NOMO-1 treated with dmso at 0.1 percent for 144 hours (cell line): ENCODE measurements at regions not wholly inside any gene's neighbourhood (a gene's known extent, or its start where the extent isn't known, plus 50 kb on each side); places are given as distances from the start of the nearest gene placed in this dataset.
"Not testable (repeated sequence)": the region's sequence is repeated elsewhere in the genome, so short reads cannot be mapped to it uniquely, and the experiment has no call there.

Experiments used
- DNase-seq: peaks from one replicate; lab custom pipeline; 2025; ENCODE audit not compliant: unreplicated experiment; lab: John Stamatoyannopoulos, UW

DNA sequence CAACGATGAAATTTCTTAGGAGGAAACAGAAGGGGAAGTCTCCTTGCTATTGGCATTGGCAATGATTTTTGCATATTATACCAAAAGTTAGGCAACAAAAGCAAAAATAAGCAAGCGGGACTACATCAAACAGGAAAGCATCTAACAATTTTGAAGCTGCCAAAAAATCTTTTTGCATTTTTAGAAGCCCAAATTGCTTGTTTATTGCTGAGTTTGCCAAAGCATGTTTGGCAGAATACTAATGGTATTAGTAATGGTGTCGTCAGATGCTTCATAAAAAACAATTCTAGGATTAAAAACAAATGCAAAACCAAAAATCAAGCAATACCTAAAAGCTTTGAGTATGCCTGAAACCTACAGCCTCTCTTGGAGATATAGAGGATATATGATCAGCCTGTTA, 80.0 kb downstream of the GALR1 start:
- no peak for DNase-seq

DNA sequence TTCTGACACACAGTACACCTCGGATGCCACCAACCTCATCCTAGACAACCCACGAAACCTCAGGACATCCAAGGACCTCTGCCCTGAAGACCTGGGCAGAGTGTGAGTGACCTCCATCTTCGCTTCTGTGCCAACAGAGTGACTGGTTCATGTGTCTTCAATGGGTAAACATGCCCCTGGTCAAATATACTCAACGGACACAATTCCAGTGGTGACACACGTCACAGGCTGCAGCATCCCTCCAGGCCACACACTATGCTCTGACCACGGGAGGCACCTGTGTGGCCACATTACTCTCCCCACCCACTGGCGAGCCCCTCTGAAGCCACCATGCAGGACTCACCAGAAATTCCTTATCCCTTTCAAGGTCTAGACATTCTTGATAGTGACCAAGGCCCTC, 85.2 kb downstream of the GALR1 start:
- no peak for DNase-seq

DNA sequence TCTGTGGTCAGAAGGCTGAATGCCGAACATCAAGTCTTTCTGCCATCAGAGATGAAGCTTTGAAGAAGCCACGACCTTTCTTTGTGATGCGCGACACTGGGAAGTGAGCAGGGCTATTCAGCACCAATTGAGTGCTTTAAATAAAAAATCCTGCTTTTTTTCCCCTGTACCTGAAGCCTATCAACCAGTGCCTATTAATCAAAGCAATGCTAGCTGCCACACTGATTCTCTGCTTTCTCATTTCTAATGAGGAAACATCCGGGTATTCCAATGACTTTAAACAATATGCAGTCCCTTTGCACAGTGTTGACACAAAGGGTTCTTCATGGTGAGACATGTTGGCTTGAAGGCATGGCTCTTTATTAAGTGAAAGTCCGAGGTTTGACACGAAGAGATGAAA, 88.0 kb downstream of the GALR1 start:
- no peak for DNase-seq

DNA sequence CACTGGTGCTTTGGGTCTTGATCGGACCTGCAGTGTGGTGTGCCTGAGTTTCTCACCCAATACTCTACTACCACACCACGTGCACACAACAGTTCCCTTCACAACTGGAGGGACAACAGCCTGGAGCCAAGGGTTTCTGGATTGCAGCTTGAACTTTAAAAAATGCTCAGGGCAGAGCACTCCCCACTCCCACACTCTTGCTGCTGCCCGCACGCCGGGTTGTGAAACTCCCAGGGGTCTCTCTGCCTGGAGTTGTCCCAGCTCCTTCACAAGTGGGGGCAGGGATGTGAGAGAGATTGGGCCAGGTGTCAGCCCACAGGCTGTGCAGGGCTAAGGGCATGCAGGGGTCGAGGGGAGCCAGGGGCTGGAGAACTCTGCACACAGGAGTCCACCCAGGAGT, 89.4 kb downstream of the GALR1 start:
- DNase-seq = no peak

DNA sequence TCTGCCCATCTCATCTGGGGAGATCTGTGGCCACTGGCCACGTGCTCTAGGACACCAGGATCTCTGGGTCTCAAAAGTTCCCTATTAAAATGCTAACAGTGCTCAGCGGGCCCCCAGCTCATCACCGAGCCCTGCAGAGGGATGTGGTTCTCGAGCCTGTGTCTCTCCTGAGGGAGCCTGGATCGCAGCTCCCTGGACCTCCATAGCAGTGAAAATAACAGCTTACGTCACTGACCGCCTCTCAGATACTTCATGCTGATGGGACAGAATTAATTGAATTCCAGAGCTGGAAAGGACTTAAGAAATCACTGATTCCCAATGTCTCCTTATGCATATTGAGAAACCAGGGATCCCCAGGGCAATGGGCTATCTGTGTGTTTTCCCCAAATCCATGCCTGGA, 90.0 kb downstream of the GALR1 start:
- DNase-seq = no peak

DNA sequence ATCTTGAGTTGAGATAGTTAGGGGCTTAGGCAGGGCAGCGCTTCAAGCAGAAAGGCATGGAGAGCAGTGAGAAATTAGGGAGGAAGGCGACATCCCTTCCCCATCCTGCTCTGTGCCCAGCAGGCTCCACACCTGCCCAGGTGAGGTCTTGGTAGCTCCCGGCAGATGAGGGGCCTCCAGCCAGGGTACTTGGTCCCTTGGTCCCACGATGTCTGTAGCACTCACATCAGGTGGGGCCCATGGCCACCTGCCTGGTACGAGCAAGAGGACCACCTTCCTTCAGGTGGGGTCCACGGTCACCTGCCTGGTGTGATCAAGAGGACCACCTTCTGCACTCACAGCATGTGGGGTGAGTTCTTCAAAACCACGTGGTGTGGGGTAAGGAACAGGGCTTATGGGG, 91.2 kb downstream of the GALR1 start:
- DNase-seq = no peak

DNA sequence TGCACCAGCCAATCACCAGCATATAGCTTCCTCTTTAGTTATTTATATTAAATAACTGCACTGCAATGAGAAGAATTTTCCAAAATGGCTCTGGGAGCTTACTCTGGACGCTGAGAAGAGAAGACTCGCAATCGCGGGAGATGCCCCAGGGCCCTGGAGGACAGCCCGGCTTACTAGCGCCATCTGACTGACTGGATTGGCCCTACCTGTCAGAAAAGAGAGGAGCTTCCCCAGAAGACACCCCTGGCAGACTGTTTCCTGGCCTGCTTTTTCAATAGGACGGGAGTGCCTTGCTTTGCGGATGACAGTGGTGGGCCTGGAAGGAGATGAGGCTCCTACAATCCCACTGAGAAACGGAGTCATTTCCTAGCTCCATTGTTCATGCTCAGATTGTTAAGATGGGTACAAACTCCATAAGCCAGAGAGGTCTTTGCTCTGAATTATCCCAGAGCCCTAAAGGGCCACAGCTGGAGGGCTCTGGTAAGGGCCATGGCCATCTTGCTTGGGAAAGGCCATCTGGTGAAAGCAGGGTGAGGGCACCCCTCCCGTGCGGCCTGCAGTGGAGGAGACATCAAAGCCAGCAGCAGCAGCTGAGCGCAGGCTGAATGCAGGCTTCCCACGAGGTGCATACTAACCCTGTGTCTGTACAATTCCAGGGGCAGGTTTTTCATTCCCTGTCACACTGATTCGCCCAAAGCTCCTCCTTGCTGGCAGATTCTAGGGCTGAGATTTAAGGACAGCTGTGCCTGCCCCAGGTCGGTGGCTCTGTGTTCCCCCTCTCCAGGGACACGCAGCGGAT, 92.1 kb downstream of the GALR1 start:
- no peak for DNase-seq

DNA sequence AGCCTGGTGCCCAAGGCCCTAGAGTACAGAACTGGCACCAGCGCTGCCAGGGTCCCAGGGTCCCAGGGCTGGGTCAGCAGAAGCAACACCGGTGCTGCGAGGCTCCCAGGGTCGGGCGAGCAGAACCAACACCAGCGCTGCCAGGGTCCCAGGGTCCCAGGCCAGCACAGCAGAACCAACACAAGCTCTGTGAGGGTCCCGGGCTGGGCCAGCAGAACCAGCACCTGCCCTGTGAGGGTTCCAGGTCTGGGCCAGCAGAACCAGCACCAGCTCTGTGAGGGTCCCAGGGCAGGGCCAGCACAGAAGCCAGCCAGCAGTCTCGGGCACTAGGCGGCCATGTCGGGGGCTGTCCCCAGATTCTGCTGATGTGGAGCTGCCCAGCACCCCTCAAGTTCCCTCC, 93.1 kb downstream of the GALR1 start:
- DNase-seq = no peak

DNA sequence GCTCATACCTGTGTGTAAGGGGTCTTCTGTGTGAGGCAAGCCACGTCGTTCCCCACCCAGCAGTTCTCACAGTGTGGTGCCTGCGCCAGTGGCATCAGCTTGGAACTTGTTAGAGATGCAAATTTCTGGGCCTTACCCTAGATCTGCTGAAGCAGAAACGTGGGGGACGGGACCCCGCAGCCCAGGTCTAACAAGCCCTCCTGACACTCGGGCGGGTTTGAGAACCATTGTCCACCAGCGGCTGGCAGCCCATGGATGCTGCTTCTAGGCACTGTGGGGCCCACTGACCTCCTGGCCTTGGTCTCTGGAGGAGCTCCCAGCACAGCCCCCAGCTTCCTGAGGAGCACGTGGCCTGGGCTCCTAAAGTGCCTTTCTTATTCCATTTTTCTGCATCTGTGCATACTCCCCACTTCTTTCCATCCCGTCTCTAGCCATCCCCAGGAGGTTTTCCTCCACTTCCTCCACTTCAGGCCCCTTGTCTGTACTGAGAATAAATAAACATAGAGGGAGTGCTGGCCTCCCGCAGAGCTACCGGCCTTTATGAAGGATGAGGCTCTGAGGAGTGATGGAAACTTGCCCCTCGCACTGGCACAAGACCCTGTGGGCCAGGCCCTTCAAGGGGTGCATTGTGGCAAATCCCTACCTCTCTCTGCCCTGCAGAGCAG, 94.3 kb downstream of the GALR1 start:
- DNase-seq = no peak

DNA sequence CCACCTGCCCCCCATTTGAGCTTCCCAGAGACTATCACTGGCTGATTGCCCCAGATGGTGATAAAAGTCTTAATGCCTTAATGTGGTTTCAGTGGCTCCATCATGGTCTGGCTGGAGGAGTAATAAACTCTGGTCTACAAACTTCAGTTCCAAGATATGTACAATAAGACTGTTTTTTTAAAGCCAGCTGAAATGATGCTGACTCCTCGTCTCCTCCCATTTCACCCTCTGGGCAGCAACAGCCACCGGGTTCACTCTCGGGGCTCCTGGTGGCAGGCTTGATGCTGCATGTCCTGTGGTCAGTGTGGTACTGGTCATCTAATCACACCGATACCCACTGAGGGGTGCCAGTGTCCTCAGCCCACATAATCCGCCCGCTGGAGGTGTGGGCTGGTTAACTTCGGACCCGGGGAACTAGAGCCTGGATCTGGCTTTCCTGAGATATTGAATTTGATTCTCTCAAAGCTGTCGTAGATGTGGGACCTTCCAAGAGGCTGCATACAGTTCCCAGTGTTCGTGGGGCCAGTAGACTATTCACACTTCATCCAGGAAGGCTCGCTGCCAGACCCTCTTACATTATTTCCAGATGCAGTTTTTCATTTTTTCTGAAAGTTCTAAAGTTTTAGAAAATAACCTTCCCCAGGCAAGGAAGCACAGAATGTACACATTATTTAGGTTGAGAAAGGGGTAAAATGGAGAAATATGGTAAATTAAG, 95.3 kb downstream of the GALR1 start:
- DNase-seq = no peak

DNA sequence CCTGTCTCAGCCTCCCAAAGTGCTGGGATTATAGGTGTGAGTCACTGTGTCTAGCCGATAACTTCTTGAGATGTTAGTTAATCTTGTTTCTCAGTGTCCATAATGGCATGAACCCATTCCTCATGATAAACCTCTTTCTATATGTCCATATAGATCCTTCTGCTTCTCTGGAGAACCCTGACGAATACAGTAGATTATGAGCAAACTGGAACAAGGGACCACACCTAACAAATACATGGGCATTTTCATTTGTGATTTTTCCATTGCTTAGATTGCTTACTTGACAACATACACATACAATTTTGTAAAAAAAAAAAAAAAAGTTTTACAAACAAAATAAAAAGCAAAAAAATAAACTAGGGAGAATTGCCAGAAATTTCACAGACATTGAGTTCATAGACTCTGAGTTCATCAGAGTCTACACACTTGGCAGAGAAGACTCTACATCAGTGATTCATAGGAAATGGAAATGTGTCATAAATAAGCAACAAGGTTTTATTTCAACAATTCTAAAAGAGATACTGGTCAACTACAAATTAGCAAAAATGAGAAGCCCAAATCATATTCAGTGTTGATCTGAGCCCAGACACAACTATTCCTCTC, 96.7 kb downstream of the GALR1 start:
- DNase-seq = no peak

DNA sequence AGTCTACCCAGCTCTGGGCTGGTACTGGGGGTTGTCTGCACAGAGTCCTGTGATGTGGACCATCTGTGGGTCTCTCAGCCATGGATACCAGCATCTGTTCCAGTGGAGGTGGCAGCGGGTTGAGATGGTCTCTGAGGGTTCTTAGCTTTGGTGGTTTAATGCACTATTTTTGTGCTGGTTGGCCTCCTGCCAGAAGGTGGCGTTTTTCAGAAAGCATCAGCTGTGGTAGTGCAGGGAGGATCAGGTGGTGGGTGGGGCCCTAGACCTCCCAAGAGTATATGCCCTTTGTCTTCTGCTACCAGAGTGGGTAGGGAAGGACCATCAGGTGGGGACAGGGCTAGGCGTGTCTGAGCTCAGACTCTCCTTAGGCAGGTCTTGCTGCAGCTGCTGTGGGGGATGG, 103.7 kb downstream of the GALR1 start:
- not testable (repeated sequence) for DNase-seq

DNA sequence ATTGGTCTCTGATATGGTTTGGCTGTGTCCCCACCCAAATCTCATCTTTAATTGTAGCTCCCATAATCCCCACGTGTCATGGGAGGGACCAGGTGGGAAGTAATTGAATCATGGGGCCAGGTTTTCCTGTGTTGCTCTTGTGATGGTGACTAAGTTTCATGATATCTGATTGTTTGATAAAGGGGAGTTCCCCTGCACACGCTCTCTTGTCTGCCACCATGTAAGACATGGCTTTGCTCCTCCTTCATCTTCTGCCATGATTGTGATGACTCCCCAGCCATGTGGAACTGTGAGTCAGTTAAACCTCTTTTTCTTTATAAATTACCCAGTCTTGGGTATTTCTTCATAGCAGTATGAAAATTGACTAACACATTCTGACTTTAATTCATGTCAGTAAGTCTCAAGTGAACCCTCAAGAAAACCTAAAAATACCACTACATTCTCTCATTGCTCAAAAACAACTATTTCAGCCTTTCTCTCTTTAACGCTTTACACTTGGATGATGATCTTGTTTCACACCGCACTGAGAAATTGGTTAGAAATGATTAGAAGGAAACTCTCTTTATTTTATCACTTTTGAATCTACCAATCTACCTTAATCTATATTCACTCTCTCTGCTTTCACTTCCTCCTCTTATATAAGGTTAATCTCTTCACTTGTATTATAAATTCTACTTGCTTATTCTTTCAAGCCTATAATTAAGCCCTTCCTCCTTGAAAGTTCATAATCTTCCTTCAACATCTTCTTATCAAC, 110.1 kb downstream of the GALR1 start:
- no peak for DNase-seq

DNA sequence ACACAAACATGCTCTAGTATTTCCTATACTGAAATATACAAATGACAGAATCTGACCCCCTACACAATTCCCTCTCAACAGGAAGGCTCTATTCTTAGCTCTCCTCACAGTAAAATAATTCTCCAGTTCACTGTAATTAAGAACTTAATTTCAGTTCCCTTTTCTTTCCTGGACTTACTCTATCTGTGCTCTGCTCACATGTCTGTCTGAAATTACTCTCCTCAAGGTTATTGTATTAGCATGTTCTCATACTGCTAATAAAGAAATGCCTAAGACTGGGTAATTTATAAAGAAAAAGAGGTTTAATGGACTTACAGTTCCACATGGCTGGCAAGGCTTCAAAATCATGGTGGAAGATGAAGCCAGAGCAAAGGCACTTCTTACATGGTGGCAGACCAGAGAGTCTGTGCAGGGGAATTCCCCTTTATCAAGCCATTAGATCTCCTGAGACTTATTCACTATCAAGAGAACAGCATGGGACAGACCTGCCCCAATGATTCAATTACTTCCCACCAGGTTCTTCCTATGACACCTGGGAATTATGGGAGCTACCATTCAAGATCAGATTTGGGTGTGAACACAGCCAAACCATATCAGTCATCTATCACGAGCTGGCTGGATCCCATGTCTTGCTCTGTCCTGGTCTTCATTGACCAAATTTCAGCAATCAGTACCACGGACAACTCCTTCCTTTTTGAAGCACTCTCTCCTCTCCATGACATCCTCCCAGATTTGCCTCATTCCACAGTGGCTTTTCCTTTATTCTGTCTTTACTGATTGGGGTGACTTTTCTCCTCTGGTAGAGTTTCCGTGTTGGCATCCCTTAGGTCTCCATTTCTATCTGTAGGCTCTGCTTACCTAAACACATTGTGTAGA, 110.9 kb downstream of the GALR1 start:
- DNase-seq = peak; percentile 57

DNA sequence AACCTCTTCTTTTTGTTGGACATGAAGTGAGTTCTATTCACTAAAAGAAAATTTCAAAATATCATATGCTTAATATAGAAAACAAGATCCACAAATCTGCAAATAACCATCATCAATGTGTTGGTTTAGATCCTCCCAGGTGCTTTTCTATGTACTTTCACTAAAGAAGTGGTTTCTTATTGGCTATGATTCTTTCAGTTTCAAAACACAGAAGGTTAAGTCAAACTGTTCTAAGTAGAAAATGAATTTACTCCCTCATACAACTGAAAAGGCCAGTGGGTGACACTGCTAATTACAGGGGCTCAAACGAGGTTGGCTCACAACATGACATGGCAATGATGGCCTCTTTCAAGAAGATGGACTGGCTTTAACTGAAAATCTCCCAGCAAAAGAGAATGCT, 111.7 kb downstream of the GALR1 start:
- no peak for DNase-seq

DNA sequence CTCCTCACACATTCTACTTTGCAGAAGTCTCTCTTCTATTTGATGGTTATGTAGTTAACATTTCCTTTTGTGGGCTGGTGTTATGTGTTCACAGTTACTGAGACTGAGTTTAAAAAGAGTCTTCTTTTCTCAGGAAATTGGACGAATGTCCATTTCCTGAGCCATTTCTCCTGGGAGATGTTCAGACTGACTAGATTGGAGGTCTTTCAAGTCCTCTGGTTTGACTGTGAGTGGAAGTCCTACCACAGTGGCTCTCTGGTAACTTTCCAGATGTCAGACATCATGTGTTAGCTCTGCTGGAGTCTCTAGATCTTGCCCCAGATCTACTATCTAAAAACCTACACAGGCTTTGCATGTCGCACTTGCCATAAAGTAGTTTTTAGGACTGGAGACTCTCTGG, 116.0 kb downstream of the GALR1 start:
- DNase-seq = no peak

DNA sequence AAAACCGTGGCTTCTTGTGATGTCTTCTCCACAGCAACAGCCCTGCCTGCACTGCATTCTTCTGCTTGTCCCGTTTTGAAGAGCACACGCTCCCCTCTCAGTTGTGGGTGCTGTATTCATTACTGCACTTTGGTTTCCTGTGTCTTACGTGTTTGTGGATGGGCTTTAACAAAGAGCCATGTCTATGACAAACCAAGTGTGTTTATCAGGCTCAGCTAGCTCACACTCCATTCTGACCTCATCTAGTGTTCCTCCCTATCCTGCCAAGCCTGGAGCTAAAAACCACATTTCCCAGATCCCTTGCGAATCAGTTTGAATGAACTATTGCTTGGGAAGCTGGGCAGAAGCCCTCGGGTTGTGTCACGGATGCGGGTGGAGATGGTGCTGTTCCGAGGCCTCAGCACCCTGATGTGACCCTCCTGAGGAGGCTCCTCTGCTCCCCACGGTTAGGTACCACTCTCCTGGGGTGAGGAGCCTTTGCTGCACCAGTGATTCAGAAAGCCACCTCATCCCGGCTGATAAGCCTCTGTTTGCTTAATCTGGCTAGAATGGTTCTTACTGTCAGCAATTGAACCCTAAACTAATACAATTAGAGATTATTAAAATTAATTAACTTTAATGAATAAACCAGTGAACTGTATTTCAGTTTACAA, 116.5 kb downstream of the GALR1 start:
- no peak for DNase-seq

DNA sequence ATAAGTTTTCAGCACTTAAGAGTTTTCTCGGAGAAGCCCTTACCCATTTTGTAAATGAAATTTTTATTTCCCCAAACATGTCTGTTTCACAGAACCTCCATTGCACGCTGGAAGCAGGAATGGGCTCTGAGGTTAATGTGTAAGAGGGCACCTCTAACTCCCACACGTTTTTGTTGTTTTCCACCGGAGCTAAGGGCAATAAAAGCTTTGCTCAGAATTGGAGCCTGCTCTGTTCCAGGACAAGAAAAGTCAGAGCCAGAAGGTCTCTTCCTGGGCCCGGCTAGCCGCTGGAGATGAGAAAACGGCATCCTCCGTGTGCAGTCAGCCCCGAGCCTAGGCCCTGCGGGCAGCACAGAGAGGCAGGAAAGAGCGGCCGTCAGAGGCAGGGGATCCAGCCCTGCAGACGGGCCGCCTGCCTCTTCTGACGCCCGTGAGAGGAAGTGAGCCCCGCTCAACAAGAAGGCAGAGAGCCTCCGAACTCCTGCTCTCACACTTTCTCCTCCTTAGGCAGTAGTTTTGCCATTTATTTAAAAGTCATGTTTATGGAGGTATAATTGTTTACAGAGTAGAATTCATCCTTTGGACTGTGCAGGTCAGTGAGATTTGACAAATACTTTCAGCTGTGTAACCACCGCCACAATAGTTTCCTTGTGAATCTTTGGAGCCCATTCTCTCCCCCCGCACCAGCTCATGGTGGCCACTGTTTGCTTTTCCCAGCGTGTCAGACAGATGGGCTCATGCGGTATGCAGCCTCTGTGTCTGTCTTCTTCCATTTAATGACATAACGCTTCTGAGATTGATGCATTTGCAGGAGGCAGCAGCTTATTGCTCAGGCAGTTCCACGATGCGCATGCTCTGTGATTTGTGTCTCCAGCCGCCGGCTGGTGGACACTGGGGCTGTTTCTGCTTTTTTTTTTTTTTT, 117.3 kb downstream of the GALR1 start:
- DNase-seq = no peak

DNA sequence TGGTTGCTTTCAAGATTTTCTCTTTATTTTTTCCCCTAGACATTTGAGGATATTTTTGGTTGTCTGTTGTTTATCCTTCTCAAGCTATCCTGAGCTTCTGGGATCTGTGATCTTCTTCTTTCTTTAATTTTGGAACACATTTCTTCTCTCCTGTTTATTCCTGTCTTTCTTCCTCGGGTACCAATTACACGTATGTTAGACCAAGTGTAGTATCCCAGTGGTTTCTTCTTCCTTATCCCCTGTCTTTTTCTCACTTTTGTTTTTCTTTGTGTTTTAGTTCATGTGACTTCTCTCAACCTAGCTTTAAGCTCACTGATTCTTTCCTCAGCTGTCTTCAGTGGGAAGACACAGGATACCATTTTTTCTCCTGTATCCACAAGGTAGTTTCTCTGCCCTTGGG, 120.0 kb downstream of the GALR1 start:
- no peak for DNase-seq
